ENCODE measurements at regions not wholly inside any gene's neighbourhood (a gene's known extent, or its start where the extent isn't known, plus 50 kb on each side); places are given as distances from the start of the nearest gene placed in this dataset.

DNA sequence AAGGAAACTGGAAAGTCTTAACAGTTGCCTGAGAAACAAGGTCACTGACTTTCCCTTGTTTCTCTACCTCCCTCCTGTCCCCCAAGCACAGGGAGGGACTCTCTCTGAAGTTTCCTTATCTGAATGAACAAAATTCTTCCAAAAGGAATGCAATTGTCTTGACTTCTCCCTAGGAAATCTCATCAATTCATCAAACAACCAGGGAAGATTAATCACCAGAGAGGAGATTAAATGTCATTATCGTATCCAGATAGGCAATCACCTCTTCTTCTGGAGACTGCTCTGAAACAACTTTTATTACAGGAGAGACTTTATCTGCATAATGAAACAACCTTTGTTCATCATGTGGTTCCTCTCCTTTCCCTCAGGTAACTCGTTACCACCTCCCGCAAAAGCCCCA lies 431.4 kb downstream of the SLC16A7 start:
- H3K79me2 ChIP-seq (ENCODE audit: control insufficient read depth, insufficient read depth, low read length), result no peaks in the 10 kb centered on the region
- no peak overlapping the region for H3K9ac ChIP-seq (ENCODE audit: control insufficient read depth, extremely low read depth, insufficient read depth, low read length)
- H3K27ac ChIP-seq (ENCODE audit: control insufficient read depth, insufficient read depth, low read length), result no peak overlapping the region
- DNase-seq (ENCODE audit: low read depth, low spot score) (no peak), FAIRE-seq (no peak)
- no peak overlapping the region for H3K4me2 ChIP-seq (ENCODE audit: control insufficient read depth, extremely low read depth, insufficient read depth, low read depth, low read length)
- no peaks in the 10 kb centered on the region for H3K4me1 ChIP-seq (ENCODE audit: control insufficient read depth, extremely low read depth, insufficient read depth, low read length)
- H3K9me3 ChIP-seq (ENCODE audit: control insufficient read depth, low read depth, low read length), result no peaks in the 10 kb centered on the region
- H3K27me3 ChIP-seq (ENCODE audit: control insufficient read depth, extremely low read depth, insufficient read depth, low read length), result no peaks in the 10 kb centered on the region
- H3K9me1 ChIP-seq (ENCODE audit: control insufficient read depth, extremely low read depth, insufficient read depth, low read length), result no peaks in the 10 kb centered on the region
- dilution Hi-C loops (cut with MboI; ENCODE audit: extremely low pct_ligation_motif_present, low sequenced_read_pairs), result no loop called here
- no peak overlapping the region for H2AFZ ChIP-seq (ENCODE audit: control insufficient read depth, low read length)
- H3K36me3 ChIP-seq (ENCODE audit: control insufficient read depth in 2 of 2, extremely low read depth in 1 of 2, insufficient read depth in 2 of 2, low read length in 2 of 2), result no peaks in the 10 kb centered on the region
- no peaks in the 10 kb centered on the region for H4K20me1 ChIP-seq (ENCODE audit: control insufficient read depth, extremely low read depth, insufficient read depth, low read length)
- no peak overlapping the region for H3K4me3 ChIP-seq (ENCODE audit: control insufficient read depth in 2 of 3, extremely low read depth in 1 of 3, insufficient read depth in 2 of 3, low read depth in 1 of 3, low read length in 3 of 3)
- TF ChIP-seq EZH2 (IDR thresholded peaks at IDR 0.05; ENCODE audit: low read length), result no peak
- TF ChIP-seq, protein P1, sequence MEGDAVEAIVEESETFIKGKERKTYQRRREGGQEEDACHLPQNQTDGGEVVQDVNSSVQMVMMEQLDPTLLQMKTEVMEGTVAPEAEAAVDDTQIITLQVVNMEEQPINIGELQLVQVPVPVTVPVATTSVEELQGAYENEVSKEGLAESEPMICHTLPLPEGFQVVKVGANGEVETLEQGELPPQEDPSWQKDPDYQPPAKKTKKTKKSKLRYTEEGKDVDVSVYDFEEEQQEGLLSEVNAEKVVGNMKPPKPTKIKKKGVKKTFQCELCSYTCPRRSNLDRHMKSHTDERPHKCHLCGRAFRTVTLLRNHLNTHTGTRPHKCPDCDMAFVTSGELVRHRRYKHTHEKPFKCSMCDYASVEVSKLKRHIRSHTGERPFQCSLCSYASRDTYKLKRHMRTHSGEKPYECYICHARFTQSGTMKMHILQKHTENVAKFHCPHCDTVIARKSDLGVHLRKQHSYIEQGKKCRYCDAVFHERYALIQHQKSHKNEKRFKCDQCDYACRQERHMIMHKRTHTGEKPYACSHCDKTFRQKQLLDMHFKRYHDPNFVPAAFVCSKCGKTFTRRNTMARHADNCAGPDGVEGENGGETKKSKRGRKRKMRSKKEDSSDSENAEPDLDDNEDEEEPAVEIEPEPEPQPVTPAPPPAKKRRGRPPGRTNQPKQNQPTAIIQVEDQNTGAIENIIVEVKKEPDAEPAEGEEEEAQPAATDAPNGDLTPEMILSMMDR (optimal IDR thresholded peaks at IDR 0.05 in 1 of 3, IDR thresholded peaks at IDR 0.05 in 1 of 3, conservative IDR thresholded peaks at IDR 0.05 in 1 of 3; ENCODE audit: extremely low read depth in 1 of 3, insufficient read depth in 2 of 3, low read length in 3 of 3), result no peak

DNA sequence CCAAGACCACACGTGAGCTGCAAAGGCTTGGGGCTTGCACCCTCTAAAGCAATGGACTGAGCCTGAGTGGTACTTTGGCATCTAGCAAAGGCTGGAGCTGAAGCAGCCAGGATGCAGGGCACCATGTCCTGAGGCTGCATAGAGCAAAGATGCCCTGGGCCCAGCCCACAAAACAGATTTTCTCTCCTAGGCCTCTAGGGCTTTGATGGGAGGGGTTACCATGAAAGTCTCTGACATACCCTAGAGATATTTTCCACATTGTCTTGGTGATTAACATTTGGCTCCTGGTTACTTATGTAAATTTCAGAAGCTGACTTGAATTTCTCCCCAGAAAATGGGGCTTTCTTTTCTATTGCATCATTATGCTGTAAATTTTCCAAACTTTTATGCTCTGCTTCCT lies 438.3 kb downstream of the SLC16A7 start:
- no peaks in the 10 kb centered on the region for H3K36me3 ChIP-seq (ENCODE audit: control insufficient read depth in 2 of 2, extremely low read depth in 1 of 2, insufficient read depth in 2 of 2, low read length in 2 of 2)
- no peaks in the 10 kb centered on the region for H4K20me1 ChIP-seq (ENCODE audit: control insufficient read depth, extremely low read depth, insufficient read depth, low read length)
- H3K79me2 ChIP-seq (ENCODE audit: control insufficient read depth, insufficient read depth, low read length), result no peaks in the 10 kb centered on the region
- TF ChIP-seq, protein P1 (optimal IDR thresholded peaks at IDR 0.05 in 1 of 3, IDR thresholded peaks at IDR 0.05 in 1 of 3, conservative IDR thresholded peaks at IDR 0.05 in 1 of 3; ENCODE audit: extremely low read depth in 1 of 3, insufficient read depth in 2 of 3, low read length in 3 of 3), result no peak
- no peak for TF ChIP-seq EZH2 (IDR thresholded peaks at IDR 0.05; ENCODE audit: low read length)
- H2AFZ ChIP-seq (ENCODE audit: control insufficient read depth, low read length), result no peak overlapping the region
- no peaks in the 10 kb centered on the region for H3K9me3 ChIP-seq (ENCODE audit: control insufficient read depth, low read depth, low read length)
- peaks cover 3% of the 10 kb centered on the region for H3K4me1 ChIP-seq (ENCODE audit: control insufficient read depth, extremely low read depth, insufficient read depth, low read length)
- no peaks in the 10 kb centered on the region for H3K9me1 ChIP-seq (ENCODE audit: control insufficient read depth, extremely low read depth, insufficient read depth, low read length)
- FAIRE-seq (no peak), DNase-seq (ENCODE audit: low read depth, low spot score) (no peak)
- no peaks in the 10 kb centered on the region for H3K27me3 ChIP-seq (ENCODE audit: control insufficient read depth, extremely low read depth, insufficient read depth, low read length)
- no peak overlapping the region for H3K9ac ChIP-seq (ENCODE audit: control insufficient read depth, extremely low read depth, insufficient read depth, low read length)
- H3K27ac ChIP-seq (ENCODE audit: control insufficient read depth, insufficient read depth, low read length), result no peak overlapping the region
- no peak overlapping the region for H3K4me2 ChIP-seq (ENCODE audit: control insufficient read depth, extremely low read depth, insufficient read depth, low read depth, low read length)
- no peak overlapping the region for H3K4me3 ChIP-seq (ENCODE audit: control insufficient read depth in 2 of 3, extremely low read depth in 1 of 3, insufficient read depth in 2 of 3, low read depth in 1 of 3, low read length in 3 of 3)
- dilution Hi-C loops (cut with MboI; ENCODE audit: extremely low pct_ligation_motif_present, low sequenced_read_pairs), result no loop called here
